HG03432 (cell line): ENCODE measurements at regions not wholly inside any gene's neighbourhood (a gene's known extent, or its start where the extent isn't known, plus 50 kb on each side); places are given as distances from the start of the nearest gene placed in this dataset.
"Not testable (repeated sequence)": the region's sequence is repeated elsewhere in the genome, so short reads cannot be mapped to it uniquely, and the experiment has no call there.

Source experiments
- ATAC-seq: cut with Tn5 transposase; IDR thresholded peaks from one replicate; pipeline ENCODE4 v1.9.1; 2021; ENCODE audit warnings: mild to moderate bottlenecking, moderate library complexity; ENCODE audit not compliant: unreplicated experiment

- not testable (repeated sequence) for ATAC-seq
These were observed 220.0 kb downstream of the SYK start for GRCh38 chr9:91021656-91022055.

GRCh38 chr9:91023741-91024140 is 222.1 kb downstream of the SYK start:
- ATAC-seq: no peak

- no peak for ATAC-seq
These were observed 223.2 kb downstream of the SYK start for GRCh38 chr9:91024841-91025240.

- no peak for ATAC-seq
These were observed 224.2 kb downstream of the SYK start for GRCh38 chr9:91025856-91026255.

- no peak for ATAC-seq
These were observed 224.6 kb downstream of the SYK start for GRCh38 chr9:91026266-91026665.

GRCh38 chr9:91027005-91027404 is 225.4 kb downstream of the SYK start:
- no peak for ATAC-seq

- ATAC-seq: no peak
These were observed 226.7 kb downstream of the SYK start for GRCh38 chr9:91028166-91028827.

GRCh38 chr9:91029650-91030361 is 228.2 kb downstream of the SYK start:
- no peak for ATAC-seq

GRCh38 chr9:91032121-91032531 is 230.5 kb downstream of the SYK start:
- ATAC-seq: no peak

GRCh38 chr9:91033270-91033669 is 231.7 kb downstream of the SYK start:
- ATAC-seq: no peak

- ATAC-seq: no peak
These were observed 232.2 kb downstream of the SYK start for GRCh38 chr9:91033797-91034196.

GRCh38 chr9:91034521-91034920 is 232.9 kb downstream of the SYK start:
- no peak for ATAC-seq

- ATAC-seq: no peak
These were observed 233.6 kb downstream of the SYK start for GRCh38 chr9:91034976-91035824.

- no peak for ATAC-seq
These were observed 234.2 kb downstream of the SYK start for GRCh38 chr9:91035825-91036208.

GRCh38 chr9:91036356-91036755 is 234.7 kb downstream of the SYK start:
- ATAC-seq: no peak

- no peak for ATAC-seq
These were observed 235.3 kb downstream of the SYK start for GRCh38 chr9:91036826-91037510.

GRCh38 chr9:91037511-91038482 is 236.2 kb downstream of the SYK start:
- ATAC-seq: no peak

GRCh38 chr9:91038483-91039124 is 237.0 kb downstream of the SYK start:
- no peak for ATAC-seq

- no peak for ATAC-seq
These were observed 237.7 kb downstream of the SYK start for GRCh38 chr9:91039125-91039834.
